Muscle of back (tissue), 3 donors: ENCODE measurements at regions not wholly inside any gene's neighbourhood (a gene's known extent, or its start where the extent isn't known, plus 50 kb on each side); places are given as distances from the start of the nearest gene placed in this dataset.
"Not testable (repeated sequence)": the region's sequence is repeated elsewhere in the genome, so short reads cannot be mapped to it uniquely, and the experiment has no call there.

Source experiments
- DNase-seq, 3 donors: peaks; one replicate each; pipeline versions ENCODE4 v3.0.0 to v3.0.0-alpha.2; 2013

GRCh38 chr10:10007957-10008356, 1009.7 kb upstream of the CELF2 start:
- peak in 1 of 3 donors; percentile 20 for DNase-seq

GRCh38 chr10:10010397-10010796, 1007.3 kb upstream of the CELF2 start:
- DNase-seq: no peak

GRCh38 chr10:10014846-10015245, 1002.8 kb upstream of the CELF2 start:
- peak in 1 of 3 donors; percentile 12 for DNase-seq

- no peak for DNase-seq
Measured at GRCh38 chr10:10017716-10018115, 1000.0 kb upstream of the CELF2 start.

GRCh38 chr10:10020945-10021344, 996.7 kb upstream of the CELF2 start:
- DNase-seq: no peak

- no peak for DNase-seq
Measured at GRCh38 chr10:10032991-10033390, 984.7 kb upstream of the CELF2 start.

GRCh38 chr10:10038348-10038747, 979.3 kb upstream of the CELF2 start:
- DNase-seq: no peak

GRCh38 chr10:10039595-10039994, 978.1 kb upstream of the CELF2 start:
- no peak for DNase-seq

GRCh38 chr10:10043083-10043482, 974.6 kb upstream of the CELF2 start:
- DNase-seq: no peak

GRCh38 chr10:10044922-10045764, 972.5 kb upstream of the CELF2 start:
- DNase-seq: no peak

GRCh38 chr10:10045765-10046028, 972.0 kb upstream of the CELF2 start:
- DNase-seq: no peak

GRCh38 chr10:10047426-10047825, 970.2 kb upstream of the CELF2 start:
- no peak for DNase-seq

GRCh38 chr10:10053051-10053450, 964.6 kb upstream of the CELF2 start:
- DNase-seq: no peak

GRCh38 chr10:10054466-10054865, 963.2 kb upstream of the CELF2 start:
- DNase-seq: no peak

GRCh38 chr10:10055656-10056442, 961.8 kb upstream of the CELF2 start:
- peak in 1 of 3 donors; percentile 12 for DNase-seq

- peak; percentile 16 to 77 (median 18) for DNase-seq
Measured at GRCh38 chr10:10056961-10057360, 960.7 kb upstream of the CELF2 start.

- DNase-seq: no peak
Measured at GRCh38 chr10:10067644-10068043, 950.0 kb upstream of the CELF2 start.

- not testable (repeated sequence) for DNase-seq
Measured at GRCh38 chr10:10074847-10075246, 942.8 kb upstream of the CELF2 start.

- DNase-seq: no peak
Measured at GRCh38 chr10:10078446-10078845, 939.2 kb upstream of the CELF2 start.

GRCh38 chr10:10092581-10092980, 925.1 kb upstream of the CELF2 start:
- DNase-seq: peak in 2 of 3 donors; percentile 24 to 48

- no peak for DNase-seq
Measured at GRCh38 chr10:10093021-10093420, 924.7 kb upstream of the CELF2 start.

- DNase-seq: peak in 1 of 3 donors; percentile 14
Measured at GRCh38 chr10:10094691-10095090, 923.0 kb upstream of the CELF2 start.

GRCh38 chr10:10096296-10096695, 921.4 kb upstream of the CELF2 start:
- no peak for DNase-seq
